ENCODE measurements at regions not wholly inside any gene's neighbourhood (a gene's known extent, or its start where the extent isn't known, plus 50 kb on each side); places are given as distances from the start of the nearest gene placed in this dataset.
"Not testable (repeated sequence)": the region's sequence is repeated elsewhere in the genome, so short reads cannot be mapped to it uniquely, and the experiment has no call there.

DNA sequence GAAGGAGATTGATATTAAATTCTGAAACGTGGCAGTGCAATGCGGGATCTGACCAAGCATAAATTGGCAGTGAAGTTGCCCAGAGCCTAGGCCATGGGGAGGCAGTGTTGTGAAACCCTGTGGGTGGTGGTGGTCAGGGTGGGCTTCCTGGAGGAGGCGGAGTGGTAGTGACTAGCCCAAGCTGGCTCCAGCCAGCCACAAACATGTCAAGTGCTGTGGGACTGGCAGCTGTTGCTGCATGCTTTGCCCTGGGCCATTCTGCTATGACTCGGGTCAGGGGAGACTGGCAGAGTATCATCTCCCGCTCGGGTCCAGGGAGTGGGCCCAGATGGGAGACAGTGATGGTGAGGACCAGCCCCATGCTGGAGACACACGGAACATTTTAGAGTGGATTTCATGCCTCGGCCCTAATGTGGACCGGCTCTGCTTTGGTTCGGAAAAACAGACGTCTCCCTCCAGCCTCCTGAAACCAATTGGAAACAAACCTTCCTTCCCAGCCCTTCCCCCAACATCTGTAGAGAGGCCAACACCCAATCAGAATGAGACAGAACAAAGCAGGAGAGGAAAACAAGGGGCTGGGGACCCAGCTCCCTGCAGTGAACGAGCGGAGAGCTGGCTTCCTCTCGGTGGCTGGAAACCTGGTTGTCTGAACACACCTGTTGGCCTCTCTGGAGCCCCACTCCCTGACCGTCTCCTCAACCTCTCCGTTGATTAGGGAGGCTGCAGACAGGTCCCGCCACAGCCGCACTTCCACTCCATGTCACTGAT, 58.2 kb downstream of the TMEM270 start:
- H3K36me3 ChIP-seq: no peaks in the 10 kb centered on the region
- no peak for DNase-seq
- no peaks in the 10 kb centered on the region for H3K9me3 ChIP-seq
- no peak overlapping the region for H3K4me3 ChIP-seq
- H3K27me3 ChIP-seq: no peaks in the 10 kb centered on the region

DNA sequence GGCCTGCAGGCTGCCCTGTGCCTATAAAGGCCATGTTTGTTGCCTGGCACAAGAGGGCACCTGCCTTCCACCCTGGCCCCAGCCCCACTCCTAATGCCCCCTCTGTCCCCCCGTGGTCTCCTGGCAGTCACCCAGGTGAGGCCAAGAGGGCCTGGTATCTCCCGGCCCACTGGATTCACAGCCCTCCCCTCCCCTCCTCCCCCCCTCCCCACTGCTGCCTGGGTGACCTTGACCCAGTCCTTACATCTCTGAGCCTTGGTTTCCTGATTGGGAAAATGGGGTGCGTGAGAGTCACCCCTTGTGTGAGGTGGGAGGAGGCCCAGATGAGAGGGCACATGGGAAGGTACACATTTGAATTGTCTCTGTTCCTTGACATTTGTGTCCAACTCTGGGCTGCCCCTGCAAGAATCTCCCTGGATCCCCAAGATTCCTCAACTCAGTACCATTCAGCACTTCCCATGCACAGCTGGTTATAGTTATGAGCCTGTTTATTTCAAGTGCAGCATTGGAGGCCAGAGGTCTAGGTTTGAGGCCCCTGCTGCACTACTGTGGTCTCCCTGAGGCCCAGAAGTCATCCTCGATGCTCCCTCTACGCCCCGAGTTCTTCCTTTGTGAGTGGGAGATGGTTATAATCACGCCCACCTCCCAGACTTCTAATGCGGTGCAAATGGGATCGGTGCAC, 58.9 kb downstream of the TMEM270 start:
- no peaks in the 10 kb centered on the region for H3K36me3 ChIP-seq
- H3K4me3 ChIP-seq: no peak overlapping the region
- H3K27me3 ChIP-seq: no peaks in the 10 kb centered on the region
- no peaks in the 10 kb centered on the region for H3K9me3 ChIP-seq
- DNase-seq: no peak

- H3K36me3 ChIP-seq: no peaks in the 10 kb centered on the region
- H3K4me3 ChIP-seq: no peak overlapping the region
- no peaks in the 10 kb centered on the region for H3K9me3 ChIP-seq
- DNase-seq: no peak
- H3K27me3 ChIP-seq: no peaks in the 10 kb centered on the region
Measured at GRCh38 chr7:73920406-73921134, 59.6 kb downstream of the TMEM270 start.

DNA sequence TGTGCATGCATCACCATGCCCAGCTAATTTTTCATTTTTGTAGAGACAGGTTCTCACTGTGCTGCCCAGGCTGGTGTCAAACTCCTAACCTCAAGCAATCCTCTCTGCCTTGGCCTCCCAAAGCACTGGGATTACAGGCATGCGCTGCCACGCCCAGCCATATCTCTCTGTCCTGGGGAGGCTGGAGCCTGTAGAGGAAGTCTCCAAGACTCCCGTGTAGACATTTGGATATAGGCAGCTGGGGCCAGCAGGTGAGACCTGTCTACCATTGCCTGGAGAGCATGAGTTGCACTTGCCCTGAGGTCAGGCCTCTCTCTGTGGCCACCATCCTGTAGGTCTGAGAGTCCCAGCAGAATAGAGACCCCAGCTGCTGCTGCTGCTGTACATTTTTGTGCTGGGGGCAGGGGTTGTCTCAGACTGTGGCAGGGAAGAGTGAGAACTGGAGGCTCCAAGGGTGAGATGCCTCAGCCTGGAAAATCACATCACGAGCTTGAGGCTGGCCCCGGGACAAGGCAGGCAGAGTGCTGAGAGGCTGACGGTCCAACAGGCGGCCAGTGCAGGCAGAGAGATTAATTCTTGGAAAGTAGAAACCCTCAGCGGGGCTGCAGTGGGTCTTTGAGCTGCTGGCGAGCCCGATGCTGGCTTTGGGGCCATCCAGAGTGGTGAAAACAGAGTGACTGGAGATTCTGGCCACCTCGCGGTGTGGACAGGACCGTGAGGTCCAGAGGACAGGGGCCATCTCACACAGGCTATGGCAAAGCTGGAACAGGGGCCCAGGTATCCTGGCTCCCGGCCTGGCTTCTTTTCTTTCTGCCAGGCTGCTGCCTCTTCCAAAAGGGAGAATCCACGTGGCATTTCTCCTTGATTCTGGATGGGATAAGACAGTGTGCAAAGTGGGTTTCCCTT, 60.9 kb downstream of the TMEM270 start:
- Histone ChIP-seq H3K27me3 (no peaks in the 10 kb centered on the region), H3K36me3 (no peaks in the 10 kb centered on the region), H3K9me3 (no peaks in the 10 kb centered on the region), H3K4me3 (no peak overlapping the region)
- DNase-seq: no peak

- H3K36me3 ChIP-seq, DNase-seq, H3K27me3 ChIP-seq, H3K4me3 ChIP-seq, H3K9me3 ChIP-seq: not testable (repeated sequence)
Measured at GRCh38 chr7:73928644-73929043, 67.7 kb downstream of the TMEM270 start.

- no peaks in the 10 kb centered on the region for H3K27me3 ChIP-seq
- no peak overlapping the region for H3K4me3 ChIP-seq
- no peak for DNase-seq
- H3K9me3 ChIP-seq: no peaks in the 10 kb centered on the region
- H3K36me3 ChIP-seq: no peaks in the 10 kb centered on the region
Measured at GRCh38 chr7:73931502-73931901, 70.5 kb downstream of the TMEM270 start.

DNA sequence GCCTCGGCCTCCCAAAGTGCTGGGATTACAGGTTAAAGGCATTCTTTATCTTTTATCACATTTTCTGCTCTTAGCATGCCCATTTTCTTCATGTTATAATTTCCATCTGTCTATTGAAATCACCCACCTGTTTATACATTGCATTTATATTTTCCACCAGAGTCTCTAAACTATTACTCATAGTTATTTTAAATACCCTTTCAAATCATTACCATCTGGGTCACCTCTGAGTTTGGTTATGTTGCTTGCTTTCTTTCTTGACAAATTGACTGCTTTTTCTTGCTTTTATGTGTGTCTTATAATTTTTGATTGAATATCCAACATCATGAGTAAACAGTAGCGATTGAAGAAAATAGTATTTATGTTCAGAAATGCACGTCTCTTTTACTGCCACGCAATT, 71.4 kb downstream of the TMEM270 start:
- Histone ChIP-seq H3K9me3 (no peaks in the 10 kb centered on the region), H3K4me3 (no peak overlapping the region), H3K27me3 (no peaks in the 10 kb centered on the region), H3K36me3 (no peaks in the 10 kb centered on the region)
- no peak for DNase-seq

DNA sequence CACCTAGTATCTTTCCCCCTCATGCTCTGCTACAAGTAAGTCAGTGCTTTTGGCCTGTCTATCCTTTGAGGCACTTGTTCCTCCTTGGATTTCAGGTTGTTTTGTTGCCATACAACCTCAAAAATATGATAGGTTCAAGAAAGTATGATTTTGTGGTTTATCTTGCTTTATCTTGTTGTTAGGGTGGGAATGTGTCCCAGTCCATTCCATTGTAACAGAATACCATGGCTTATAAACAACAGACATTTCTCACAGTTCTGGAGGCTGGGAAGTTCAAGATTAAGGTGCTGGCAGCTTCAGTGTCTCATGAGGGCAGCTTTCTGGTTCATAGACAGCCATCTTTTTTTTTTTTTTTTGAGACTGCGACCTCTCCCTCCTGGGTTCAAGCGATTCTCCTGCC, 72.1 kb downstream of the TMEM270 start:
- DNase-seq: no peak

GRCh38 chr7:73936967-73937366, 76.0 kb downstream of the TMEM270 start:
- DNase-seq: no peak
- Histone ChIP-seq H3K9me3 (peaks cover 1% of the 10 kb centered on the region; the same call in 1 of the 2 replicates), H3K36me3 (no peaks in the 10 kb centered on the region), H3K27me3 (no peaks in the 10 kb centered on the region), H3K4me3 (no peak overlapping the region)

More for the DNA sequence above, 72.1 kb downstream of the TMEM270 start:
- Histone ChIP-seq H3K9me3 (no peaks in the 10 kb centered on the region), H3K4me3 (no peak overlapping the region), H3K27me3 (no peaks in the 10 kb centered on the region), H3K36me3 (no peaks in the 10 kb centered on the region)

DNA sequence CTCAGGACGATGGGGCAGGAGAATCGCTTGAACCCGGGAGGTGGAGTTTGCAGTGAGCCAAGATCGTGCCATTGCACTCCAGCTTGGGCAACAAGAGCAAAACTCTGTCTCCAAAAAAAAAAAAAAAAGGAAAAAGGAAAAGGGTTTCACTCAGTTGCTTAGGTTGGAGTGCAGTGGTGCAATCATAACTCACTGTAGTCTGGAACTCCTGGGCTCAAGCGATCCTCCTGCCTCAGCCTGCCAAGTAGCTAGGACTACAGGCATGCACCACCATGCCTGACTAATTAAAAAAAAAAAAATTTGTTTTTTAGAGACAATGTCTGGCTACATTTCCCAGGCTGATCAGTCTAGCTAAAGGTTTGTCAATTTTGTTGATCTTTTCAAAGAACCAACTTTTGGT, 76.7 kb downstream of the TMEM270 start:
- H3K27me3 ChIP-seq, H3K4me3 ChIP-seq, H3K9me3 ChIP-seq, H3K36me3 ChIP-seq: not testable (repeated sequence)
- DNase-seq: peak; percentile 69

DNA sequence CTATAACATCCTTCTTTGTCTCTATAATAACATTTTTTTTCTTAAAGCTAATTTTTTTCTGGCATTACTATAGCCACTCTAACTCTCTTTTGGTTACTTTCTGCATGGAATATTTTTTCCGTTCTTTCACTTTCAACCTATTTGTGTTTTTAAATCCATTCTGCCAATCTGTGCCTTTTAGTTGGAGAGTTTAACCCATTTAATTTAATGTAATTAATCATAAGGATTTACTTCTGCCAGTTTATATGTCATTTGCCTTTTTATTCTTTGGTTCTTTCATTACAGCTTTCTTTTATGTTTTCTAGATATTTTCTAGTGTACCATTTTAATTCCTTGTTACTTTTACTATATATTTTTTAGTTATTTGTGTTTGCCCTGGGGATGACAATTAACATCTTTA, 78.6 kb downstream of the TMEM270 start:
- Histone ChIP-seq H3K9me3 (peaks cover 1% of the 10 kb centered on the region; the same call in 1 of the 2 replicates), H3K36me3 (no peaks in the 10 kb centered on the region), H3K27me3 (no peaks in the 10 kb centered on the region), H3K4me3 (no peak overlapping the region)
- no peak for DNase-seq

- Histone ChIP-seq H3K27me3 (no peaks in the 10 kb centered on the region), H3K4me3 (no peak overlapping the region), H3K36me3 (no peaks in the 10 kb centered on the region), H3K9me3 (peaks cover 1% of the 10 kb centered on the region; the same call in 1 of the 2 replicates)
- DNase-seq: no peak
Measured at GRCh38 chr7:73940701-73941238, 79.8 kb downstream of the TMEM270 start.

DNA sequence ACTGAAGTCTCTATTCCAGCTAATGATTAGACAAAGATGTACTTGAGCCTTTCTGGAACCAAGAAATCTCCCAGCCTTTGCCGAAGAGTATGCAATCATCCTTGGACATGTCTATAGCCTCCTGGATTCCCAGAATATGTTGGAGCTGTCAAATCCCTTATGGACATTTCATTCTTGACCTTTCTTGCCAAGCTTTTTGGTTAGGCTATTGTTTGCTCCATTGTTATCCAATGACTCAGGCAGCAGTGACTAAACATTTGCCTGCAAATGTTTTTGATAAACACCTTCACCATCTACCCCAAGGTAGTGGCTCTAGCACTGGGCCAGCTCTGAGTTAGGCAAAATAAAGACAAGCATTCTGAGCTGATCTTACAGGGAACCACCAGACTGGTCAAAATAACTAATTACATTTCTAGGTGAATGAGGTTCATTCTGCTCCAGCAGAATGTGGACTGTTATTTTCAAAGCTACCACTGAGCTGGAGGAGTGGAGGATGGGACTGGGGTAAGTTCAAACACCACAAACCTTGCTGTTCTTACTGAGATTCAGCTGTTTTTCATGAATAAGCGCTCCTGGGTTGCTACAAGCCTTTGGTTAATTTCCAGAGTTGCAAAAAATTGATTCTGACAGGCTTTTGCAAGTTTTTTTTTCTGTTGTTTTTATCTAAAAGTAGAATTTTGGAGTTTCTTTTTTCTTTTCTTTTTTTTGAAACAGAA, 81.0 kb downstream of the TMEM270 start:
- DNase-seq: peak; percentile 45
- H3K4me3 ChIP-seq: no peak overlapping the region
- no peaks in the 10 kb centered on the region for H3K27me3 ChIP-seq
- H3K9me3 ChIP-seq: peaks cover 1% of the 10 kb centered on the region; the same call in 1 of the 2 replicates
- no peaks in the 10 kb centered on the region for H3K36me3 ChIP-seq

GRCh38 chr7:73945022-73945421, 83.0 kb upstream of the ELN start:
- Histone ChIP-seq H3K36me3 (no peaks in the 10 kb centered on the region), H3K27me3 (no peaks in the 10 kb centered on the region), H3K4me3 (no peak overlapping the region), H3K9me3 (peaks cover 5% of the 10 kb centered on the region)
- no peak for DNase-seq

GRCh38 chr7:73948287-73948686, 79.7 kb upstream of the ELN start:
- Histone ChIP-seq H3K9me3 (peaks cover 3% of the 10 kb centered on the region; the same call in 1 of the 2 replicates), H3K4me3 (no peak overlapping the region), H3K36me3 (no peaks in the 10 kb centered on the region), H3K27me3 (no peaks in the 10 kb centered on the region)
- no peak for DNase-seq

- peaks cover 3% of the 10 kb centered on the region; the same call in 1 of the 2 replicates for H3K9me3 ChIP-seq
Measured at GRCh38 chr7:73952266-73952665, 75.7 kb upstream of the ELN start.

More at GRCh38 chr7:73952266-73952665, 75.7 kb upstream of the ELN start:
- H3K36me3 ChIP-seq: no peaks in the 10 kb centered on the region
- H3K4me3 ChIP-seq: no peak overlapping the region
- no peaks in the 10 kb centered on the region for H3K27me3 ChIP-seq
- DNase-seq: no peak

Data from MG63 (cell line).